ENCODE measurements at regions not wholly inside any gene's neighbourhood (a gene's known extent, or its start where the extent isn't known, plus 50 kb on each side); places are given as distances from the start of the nearest gene placed in this dataset.

- TF ChIP-seq CTCF (IDR thresholded peaks at IDR 0.05; ENCODE audit: insufficient read depth, low read length) = no peak
- H3K4me3 ChIP-seq (ENCODE audit: low read depth, low read length) = no peak overlapping the region
- no peak for DNase-seq (ENCODE audit: low read depth)
Observed at GRCh38 chr18:51429644-51430043, 232.2 kb upstream of the MEX3C start.

DNA sequence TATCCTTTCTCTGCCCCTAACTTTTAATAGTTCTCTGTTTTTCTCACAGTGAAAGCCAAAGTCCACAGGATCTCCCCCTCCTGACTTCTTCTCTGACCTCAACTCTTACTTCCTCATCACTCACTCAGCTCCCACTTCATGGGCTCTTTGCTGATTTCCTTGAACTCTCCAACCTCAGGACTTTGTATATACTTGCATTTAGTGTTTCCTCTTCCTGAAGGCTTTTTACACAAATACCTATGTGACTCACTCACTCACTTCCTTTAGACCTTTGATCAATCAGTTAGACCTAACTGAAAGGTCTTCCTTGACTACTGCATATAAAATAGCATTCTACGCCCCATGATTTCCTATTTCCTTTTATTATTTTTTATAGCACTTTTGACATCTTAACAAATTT, 233.1 kb upstream of the MEX3C start:
- no peak overlapping the region for H3K4me3 ChIP-seq (ENCODE audit: low read depth, low read length)
- TF ChIP-seq CTCF (IDR thresholded peaks at IDR 0.05; ENCODE audit: insufficient read depth, low read length) = no peak
- no peak for DNase-seq (ENCODE audit: low read depth)

GRCh38 chr18:51433296-51433695, 235.8 kb upstream of the MEX3C start:
- DNase-seq (ENCODE audit: low read depth) = no peak
- no peak overlapping the region for H3K4me3 ChIP-seq (ENCODE audit: low read depth, low read length)
- no peak for TF ChIP-seq CTCF (IDR thresholded peaks at IDR 0.05; ENCODE audit: insufficient read depth, low read length)

DNA sequence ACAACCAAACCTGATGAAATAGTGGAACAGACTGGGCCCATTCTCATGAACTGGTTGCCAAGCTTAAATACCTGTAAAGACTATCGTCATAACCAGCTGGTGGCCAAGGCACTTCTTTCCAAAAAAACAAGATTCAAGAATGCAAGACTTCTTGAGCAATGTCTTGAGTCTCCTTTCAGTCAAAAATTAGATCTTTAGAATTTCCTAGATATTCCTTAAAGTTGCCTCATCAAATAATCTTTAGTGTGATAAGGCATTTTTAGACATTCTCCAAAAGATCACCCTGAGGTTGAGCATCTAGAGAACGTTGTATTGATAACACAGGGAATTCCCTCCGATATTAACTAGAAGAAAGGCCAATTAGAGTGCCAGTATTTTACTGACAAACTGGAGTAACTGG, 236.4 kb upstream of the MEX3C start:
- DNase-seq (ENCODE audit: low read depth) = no peak
- TF ChIP-seq CTCF (IDR thresholded peaks at IDR 0.05; ENCODE audit: insufficient read depth, low read length) = no peak

GRCh38 chr18:51437280-51438271, 240.1 kb upstream of the MEX3C start:
- no peak for DNase-seq (ENCODE audit: low read depth)
- H3K4me3 ChIP-seq (ENCODE audit: low read depth, low read length) = no peak overlapping the region
- no peak for TF ChIP-seq CTCF (IDR thresholded peaks at IDR 0.05; ENCODE audit: insufficient read depth, low read length)

More for the DNA sequence above, 236.4 kb upstream of the MEX3C start:
- no peak overlapping the region for H3K4me3 ChIP-seq (ENCODE audit: low read depth, low read length)

DNA sequence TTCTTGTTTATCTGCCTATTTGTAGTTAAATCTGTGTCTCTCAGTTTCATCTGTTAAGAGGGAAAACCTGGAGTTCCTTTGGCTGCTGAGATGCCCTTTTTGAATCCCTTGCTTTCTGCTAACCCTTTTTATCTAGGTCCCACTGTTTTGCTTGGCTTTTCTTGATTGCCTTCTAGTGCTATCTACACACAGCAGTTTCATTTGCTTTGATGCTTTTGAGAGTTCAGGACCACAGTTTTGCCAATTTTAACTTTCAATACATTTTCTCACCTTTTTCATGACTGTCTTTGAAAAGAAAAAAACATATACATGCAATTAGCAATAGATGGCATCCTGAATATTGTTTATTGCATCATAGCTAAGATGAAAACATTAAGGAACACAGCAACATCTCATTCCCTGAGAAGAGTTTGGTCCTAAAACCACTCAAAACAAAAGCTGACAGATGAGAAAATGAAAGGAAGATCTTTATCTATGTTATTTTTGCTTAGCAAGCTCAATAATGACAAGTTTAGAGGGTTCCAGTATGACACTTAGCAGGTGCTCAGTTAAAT, 241.4 kb upstream of the MEX3C start:
- no peak for TF ChIP-seq CTCF (IDR thresholded peaks at IDR 0.05; ENCODE audit: insufficient read depth, low read length)
- no peak for DNase-seq (ENCODE audit: low read depth)
- H3K4me3 ChIP-seq (ENCODE audit: low read depth, low read length) = no peak overlapping the region
